HT1080 (cell line): ENCODE measurements at regions not wholly inside any gene's neighbourhood (a gene's known extent, or its start where the extent isn't known, plus 50 kb on each side); places are given as distances from the start of the nearest gene placed in this dataset.

Source experiments
- DNase-seq: peaks from one replicate; pipeline ENCODE4 v3.0.0-alpha.2; 2015; ENCODE audit warnings: low read depth

DNA sequence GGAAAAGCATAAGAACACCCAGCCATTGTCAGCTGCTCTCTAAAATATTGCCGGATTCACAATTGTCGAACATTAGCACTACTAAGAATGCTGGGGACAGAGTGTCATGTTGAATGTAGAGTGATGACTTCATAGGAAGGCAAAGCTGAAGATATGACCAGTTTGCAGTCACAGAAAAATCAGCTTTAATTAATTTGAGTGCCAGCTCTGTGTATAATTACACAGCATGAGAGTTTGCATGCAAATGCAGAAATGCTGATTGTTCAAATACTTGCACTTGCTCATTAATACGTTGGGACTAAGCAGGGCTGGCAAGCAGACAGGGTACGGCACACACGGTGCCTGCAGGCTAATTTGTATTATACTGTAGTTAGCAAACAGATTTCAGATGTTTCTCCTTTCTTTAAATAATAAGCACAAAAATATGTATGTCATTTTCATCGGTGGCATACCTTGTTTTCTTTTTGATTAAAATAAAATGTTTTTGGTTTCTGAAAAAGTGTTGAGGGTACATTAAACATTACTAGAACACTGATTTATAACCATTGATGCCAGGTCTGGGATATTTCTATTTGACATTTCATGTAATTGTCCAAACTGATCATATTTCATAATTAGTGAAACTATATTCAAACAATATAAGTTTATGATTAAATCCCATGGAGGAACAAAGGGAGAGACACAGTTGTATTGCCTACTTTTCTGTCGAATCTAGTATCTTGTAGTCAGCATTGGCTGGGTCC lies 99.8 kb upstream of the ADGRL2 start:
- DNase-seq: no peak

DNA sequence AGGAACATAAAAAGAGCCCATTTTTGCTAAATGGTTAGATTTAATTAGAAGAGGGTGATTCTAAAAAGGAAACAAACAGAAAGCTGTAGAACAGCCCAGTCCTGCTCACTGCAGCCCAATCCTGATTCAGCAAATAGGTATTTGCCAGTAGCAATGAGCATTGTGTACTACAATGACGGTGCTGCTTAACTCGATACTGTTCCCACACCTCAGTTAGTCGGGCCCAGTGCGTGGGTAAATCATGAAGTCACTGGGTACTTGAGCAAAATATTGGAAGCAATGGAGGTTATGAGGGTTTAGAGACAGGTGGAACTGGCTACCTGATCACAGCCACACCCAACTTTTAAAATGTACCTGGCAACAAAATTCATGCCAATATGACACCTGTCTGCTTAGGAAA lies 101.5 kb upstream of the ADGRL2 start:
- DNase-seq: no peak

DNA sequence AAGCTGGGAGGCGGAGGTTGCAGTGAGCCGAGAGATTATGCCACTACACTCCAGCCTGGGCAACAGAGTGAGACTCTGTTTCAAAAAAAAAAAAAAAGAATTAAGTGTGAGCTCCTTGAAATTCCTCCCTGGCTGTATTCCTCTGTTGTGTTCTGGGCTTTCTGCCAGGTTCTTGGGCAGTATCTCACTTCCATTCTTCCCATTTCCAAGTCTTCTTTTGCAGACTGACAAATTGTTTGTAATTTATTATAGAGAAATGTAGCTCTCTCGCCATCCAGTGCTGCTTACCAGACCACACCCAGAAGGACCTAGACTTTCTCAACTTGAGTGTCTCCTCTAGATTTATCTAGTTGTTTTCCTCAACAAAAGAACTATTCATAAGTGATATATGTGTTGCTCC lies 105.0 kb upstream of the ADGRL2 start:
- peak; percentile 58 for DNase-seq

DNA sequence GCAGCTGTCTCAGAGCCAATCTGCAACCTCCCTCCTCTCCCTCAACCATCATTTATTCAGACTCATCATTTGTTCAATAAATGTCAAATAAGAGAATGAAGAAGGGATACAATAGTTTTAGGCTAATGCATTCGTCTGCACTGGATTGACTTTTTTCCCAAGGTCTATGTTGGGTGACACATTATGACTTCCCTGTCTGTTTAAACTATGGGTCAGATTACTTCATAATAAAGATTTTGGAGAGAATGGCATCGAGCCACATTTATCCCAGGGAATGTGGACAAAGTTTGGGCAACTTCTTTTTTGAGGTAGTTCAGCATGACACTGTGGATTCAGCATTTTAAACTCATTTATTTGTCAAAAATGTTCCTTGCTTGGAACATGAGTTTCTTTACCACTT lies 107.4 kb upstream of the ADGRL2 start:
- DNase-seq: no peak

DNA sequence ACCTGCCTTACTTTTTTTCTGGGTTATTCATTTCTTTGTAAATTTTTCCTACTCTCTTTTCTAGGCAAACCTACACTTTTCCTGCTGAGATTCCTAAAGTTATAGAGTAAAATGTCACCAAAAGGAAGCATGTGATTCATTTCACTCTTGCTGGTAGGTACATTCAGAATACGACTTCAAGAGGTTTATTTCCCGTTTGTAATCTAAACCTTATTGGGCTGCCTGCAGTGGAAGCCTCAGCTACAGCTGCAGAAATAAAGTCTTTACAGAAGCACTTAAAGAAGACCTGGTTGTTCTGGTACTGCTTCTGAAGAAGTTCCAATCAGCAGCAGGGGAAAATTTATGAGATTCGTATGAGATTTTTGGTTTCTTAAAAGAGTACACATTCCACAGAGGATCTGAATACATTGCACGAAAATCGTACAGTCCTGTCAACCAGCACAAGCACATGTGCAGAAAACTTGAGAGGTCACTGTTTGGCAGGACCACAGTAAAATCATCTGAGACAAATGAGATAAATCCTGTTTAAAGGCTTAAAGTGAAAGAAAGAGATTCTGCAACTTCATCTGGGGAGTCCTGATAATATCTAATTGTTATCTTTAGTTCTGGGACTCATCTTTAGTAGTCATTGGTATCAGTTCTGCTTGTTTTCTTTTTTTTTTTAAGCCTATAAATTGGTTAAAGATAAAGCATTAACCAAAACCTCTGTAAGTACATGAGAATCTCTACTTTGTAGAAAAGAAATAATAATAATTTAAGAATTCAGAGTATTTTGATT lies 109.9 kb upstream of the ADGRL2 start:
- DNase-seq: no peak

DNA sequence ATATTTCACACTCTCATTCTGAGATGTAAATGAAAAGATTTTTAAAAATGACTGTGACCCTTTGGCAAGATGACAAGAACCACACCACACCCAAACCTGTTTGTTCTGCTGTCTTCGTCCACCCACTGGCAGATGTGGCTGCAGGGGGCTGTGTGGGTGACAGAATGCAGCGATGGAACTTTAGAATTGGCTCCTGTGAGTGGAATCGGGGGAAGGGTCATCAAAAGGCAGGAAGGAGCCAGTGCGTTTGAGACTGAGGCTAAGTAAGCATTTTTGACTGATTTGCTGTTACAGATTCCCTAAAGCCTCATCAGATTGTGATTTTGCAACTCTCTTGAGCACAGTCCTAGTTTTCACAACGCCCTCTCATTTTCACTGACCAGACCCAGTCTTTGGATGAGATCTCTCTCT lies 111.2 kb upstream of the ADGRL2 start:
- DNase-seq: no peak

DNA sequence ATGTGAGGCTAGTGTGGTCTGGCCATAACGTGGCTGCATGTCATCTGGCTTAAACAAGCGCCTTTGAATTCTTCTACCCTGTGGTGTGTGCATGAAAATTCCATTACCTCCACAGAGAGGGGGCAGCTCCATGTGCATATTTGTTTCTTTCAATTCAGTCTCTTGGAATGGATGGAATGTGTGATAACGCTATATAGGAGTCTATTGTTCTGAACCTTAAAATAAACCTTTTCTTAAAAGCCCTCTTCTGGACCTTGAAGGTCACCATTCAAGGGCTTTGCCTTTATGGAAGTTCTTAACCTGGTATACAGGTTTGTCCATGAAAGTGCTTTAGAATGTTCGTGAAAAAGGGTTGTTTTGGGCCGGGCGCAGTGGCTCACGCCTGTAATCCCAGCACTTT lies 118.2 kb upstream of the ADGRL2 start:
- peak; percentile 20 for DNase-seq

DNA sequence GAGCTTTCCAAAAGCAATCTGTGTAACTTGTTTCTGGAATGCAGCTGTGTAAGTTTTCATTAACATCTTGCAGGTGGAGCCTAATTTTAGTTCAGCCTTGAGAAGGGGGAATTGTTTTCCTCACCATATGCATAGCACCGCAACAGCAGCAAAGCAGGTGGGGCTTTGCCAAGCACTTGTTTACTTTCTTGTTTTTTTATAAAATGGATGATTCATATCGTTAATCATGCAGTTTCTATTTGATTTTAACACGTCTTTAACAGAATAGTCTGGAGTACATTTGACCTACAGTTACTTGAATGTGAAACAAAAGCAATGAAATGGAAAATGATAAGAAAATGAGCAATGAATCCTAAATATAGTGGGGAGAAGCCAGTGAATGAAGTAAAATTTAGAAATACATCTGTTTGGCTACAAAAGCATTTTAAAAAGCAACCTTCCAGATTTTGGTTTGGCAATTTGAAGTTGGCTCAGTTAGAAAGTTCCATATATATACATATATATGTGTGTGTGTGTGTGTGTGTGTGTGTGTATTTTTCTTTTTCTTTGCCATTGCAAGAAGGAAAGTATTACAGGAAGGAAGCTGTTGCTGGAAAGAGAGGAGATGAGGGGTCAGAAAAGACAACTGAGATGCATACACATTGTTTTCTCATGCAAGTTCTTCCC lies 119.0 kb upstream of the ADGRL2 start:
- DNase-seq: no peak

DNA sequence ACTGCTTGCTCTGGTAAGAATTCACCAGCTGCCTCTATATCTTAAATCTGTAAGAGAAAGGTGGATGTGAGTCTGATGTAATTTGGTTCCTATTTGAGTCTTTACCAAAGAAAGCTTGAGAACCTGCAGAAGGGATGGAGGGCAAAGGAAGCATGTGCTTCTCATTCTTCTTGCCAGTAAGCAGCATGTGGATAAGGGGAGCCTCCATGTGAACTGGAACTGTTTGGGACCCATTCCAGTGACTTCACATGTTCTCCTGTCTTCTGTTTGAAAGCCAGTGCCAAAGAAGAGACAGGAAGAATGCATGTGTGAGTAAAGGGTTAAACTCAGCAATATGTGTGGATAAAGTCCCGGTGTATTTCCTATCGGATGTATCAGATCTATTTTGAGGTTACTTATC lies 119.6 kb upstream of the ADGRL2 start:
- DNase-seq: no peak

DNA sequence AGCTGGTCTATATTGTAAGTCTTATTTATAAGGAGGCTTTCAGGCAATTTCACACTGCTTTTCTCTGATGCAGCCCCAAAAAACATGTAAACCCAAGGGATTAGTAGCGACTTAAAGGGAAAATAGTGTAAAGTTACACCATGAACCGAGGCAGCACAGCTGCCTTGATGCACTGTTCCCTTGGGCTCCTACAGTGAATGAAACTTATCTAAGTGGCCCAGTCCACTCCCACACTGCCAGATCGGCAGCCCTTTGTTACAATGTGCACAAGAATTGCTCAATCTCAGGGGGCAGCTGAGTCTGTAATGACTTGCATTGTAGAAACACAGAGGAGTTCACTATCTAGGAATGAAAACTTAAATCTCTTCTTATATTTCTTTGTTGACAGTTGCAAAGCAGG lies 120.8 kb upstream of the ADGRL2 start:
- DNase-seq: no peak

DNA sequence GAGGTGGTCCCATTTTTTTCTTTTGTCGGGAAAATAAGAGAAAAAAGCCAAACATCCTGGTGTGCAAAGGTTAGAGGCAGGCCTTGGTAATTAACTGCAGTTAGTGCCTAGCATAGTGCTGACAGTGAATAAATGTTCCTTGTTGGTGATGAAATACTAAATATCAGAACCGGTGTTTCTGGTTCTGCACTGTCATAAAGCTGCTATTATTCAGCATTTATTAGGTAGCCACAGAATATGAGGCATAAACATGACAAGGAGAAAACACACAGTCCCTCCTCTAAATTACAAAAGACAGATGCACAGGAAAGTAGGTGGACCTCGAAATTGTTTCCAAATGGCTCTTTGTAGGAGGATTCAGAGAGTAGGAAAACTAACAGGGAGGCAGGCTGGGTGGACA lies 122.0 kb upstream of the ADGRL2 start:
- DNase-seq: no peak

DNA sequence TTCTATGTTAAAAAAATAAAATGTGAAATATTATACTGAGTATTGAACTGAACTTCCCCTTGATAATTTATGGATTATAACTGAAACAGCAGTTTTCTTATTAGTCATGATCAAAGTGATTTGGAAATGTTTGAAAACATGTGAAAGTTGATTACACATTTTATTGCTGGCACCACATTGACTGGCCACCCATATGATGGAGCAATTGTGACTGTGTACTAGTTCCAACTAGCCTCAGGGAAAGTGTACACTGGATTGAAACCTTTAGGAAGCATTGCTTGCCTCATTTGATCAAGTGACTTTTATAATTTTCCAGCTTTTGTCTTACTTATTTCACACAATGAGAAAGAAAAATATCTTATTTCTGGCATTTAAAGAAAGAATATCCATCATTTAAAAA lies 128.0 kb upstream of the ADGRL2 start:
- DNase-seq: no peak

DNA sequence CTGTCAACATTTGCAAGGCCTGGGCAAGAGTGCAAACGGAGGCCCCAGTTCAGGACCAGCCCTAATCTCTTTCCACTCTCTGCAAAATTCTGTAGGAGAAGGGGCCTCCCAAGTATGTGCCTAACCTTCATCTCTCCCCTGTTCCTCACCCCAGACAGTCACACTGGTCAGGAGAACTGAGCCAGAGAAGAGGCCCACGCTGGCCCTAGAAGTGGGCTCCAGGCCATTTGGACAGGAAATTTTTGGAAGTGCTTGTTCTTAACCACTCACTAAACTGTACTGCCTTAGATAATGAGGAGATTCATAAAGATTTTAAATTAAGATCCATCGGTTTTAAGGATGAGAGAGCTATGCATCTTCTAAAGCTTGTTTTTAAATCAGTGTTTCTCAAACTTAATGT lies 129.7 kb upstream of the ADGRL2 start:
- no peak for DNase-seq

DNA sequence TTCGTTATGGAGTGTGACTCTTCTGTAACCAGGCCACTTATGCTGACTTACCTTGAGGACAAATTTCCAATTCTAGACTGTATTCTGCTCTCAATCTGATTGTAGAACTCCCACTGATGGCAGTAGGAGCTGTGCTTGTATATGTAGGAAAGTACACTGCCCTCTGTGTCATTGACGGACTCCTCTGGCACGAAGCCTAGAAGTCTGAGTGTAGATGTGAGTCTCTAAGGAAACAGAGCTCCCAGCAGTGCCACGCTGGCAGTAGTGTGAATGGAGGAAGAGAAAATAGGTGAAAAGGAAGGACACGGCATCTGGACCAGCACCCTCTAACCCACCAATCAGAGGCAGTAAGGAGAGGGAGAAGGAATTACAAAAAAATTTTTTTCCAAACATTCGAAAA lies 130.4 kb upstream of the ADGRL2 start:
- DNase-seq: peak; percentile 64

DNA sequence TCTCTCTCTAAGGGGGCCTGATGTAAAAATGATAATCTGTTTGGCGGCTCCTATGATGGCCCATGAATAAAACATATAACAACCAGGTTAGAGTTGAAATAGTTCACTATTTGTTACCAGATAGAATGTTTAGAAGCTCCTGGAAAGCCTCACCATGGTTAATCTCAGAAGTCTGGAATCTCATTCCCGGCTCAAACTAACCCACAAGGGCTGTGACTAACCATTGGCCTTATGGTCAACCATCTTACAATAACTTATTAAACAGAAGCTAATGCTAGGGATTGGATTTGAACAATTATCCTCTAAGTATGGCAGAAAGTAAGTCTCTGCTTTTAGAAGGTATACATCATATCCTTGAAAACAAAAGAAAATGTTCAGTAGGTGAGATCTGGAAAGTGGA lies 134.1 kb upstream of the ADGRL2 start:
- DNase-seq: no peak

DNA sequence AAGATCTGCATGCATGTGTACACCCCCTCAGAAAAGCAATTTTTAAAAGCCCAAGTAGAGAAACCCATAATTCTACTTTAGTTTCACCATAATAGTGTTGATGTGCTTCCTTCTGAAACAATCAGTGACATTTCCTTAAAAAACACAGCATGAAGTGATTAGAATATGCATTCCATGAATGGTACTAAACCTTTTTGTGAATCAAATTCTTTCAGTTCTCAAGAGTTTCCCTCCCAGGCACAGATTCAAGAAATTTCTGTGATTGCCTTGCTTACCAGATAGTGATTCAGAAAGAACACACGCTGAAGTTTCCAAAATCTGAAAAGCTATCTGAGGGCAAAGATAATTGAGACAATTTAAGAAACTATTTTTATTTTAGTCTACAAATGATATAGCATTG lies 136.4 kb upstream of the ADGRL2 start:
- DNase-seq: no peak

DNA sequence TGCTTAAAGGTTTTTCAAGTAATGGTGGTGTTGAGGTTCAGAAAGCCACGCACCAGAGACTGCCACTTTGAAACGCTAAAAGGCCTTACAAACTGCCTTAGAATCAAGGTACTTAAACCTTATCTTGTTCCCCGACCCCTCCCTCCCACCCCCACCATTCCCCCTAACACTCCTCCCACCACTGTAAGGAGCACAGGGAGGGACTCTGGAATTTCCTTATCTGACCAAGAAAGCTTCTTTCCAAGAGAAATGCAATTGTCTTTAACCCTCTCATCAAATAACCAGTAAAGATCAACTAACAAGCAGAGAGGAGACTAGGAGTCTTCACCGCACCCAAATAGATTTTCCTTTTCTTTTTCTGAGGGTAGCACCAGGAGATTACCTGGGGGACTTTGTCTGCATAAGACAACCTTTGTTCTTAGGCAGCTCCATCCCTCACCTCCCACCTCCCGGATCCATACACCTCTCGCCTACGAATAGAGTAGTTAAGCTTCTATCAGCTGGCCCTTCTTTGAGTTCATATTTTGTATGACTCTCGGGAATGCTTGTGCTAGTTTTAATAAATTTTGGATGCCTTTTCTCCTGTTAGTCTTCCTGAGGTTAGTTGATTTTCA lies 137.7 kb upstream of the ADGRL2 start:
- no peak for DNase-seq

DNA sequence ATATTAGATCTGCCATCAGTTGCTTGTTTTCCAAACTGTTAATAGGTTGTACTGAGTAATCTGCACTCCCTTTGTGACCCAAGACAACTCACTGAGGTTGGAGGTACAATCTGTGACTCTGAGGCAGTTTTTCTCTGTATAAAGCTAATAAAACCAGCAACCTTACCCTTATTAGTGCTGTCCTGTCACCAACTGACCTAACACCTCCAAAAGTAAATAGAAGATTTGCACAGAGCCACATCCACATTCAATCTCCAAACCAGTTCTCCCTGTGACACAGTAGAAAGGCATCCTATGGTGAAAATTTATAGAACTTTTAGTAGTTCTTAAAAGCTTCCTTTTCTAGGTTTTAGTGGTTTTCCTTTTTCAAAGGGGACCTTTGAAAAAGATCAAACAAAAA lies 140.4 kb upstream of the ADGRL2 start:
- DNase-seq: no peak

DNA sequence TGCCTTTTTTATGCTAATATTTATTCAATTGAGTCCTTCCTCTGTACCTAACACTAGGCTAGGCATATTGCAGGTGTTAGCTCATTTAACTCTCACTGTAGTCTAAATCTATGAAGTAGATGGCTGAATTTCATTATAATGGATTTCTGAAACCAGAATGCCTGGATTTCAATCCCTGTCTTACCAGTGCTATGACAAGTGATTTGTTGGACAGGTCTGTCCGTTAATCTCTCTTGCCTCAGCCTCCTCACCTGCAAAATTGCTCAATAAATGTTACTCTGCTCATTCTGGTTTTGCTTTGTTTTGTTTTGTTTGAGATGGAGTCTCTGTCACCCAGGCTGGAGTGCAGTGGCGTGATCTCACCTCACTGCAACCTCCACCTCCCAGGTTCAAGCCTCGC lies 146.1 kb upstream of the ADGRL2 start:
- DNase-seq: no peak

DNA sequence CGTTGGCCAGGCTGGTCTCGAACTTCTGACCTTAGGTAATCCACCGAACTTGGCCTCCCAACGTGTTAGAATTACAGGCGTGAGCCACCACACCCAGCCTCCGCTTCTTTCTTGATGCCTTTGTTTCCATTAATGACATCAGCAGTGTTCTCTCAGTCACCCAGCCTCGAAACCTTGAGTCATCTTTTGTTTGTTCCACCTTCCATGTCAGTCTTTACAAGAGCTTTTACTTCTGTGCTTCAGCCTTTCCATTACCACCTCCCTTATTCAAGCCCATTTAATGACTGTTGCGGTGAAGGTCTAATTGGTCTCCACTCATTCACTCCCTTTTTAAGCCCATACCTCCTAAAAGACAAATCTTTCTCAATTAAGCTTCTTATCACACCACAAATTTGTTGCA lies 146.6 kb upstream of the ADGRL2 start:
- DNase-seq: peak; percentile 3

DNA sequence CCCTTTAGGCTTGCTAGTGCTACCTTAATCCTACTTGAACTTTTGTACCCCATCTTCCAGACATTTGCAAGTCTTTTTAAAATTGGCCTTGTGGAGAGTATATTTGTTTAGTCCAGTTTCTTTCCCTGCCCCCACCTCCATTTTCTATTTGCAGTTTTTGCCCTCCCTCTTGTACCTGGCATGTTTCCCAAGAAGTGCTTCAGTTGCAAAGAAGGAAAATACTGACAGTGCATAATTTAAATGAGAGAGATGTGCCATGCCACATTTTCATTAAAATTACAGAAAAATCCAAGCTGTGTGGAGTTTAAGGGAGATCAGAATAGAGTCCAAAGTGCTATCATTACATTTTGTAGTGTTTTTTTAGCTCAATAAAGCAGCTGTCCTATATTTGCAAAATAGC lies 150.0 kb upstream of the ADGRL2 start:
- no peak for DNase-seq

DNA sequence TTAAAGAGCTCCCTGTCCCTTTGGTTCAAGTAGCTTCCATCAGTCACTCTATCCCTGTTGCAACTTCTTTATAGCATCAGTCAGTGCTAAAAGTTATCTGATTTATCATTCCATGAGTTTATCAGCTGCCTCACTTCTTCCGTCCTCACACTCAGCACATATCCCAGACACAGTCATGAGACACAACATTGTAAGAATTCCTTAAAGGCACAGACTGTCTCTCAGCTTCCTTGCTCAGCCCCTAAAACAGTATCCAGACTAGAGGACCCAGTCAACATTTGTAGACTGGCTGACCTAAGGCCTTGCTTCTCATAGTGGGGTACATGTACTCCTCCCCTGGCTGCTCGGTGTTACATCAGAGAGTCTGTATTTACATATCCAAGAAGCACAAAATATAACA lies 164.9 kb upstream of the ADGRL2 start:
- DNase-seq: no peak
